ENCODE measurements at regions not wholly inside any gene's neighbourhood (a gene's known extent, or its start where the extent isn't known, plus 50 kb on each side); places are given as distances from the start of the nearest gene placed in this dataset.
"Not testable (repeated sequence)": the region's sequence is repeated elsewhere in the genome, so short reads cannot be mapped to it uniquely, and the experiment has no call there.

- not testable (repeated sequence) for H3K9me3 ChIP-seq (ENCODE audit: insufficient read depth, low read depth, low read length); H3K4me3 ChIP-seq (ENCODE audit: low read length, poor library complexity, severe bottlenecking); H3K36me3 ChIP-seq (ENCODE audit: insufficient read depth, low read length); H3F3A ChIP-seq (ENCODE audit: low read depth); H3K27me3 ChIP-seq (ENCODE audit: insufficient read depth, low read length, poor library complexity, severe bottlenecking); H3K4me1 ChIP-seq (ENCODE audit: insufficient read depth, low read length, poor library complexity, severe bottlenecking); H2AFZ ChIP-seq (ENCODE audit: low read length); H3K4me2 ChIP-seq (ENCODE audit: low read depth, low read length, poor library complexity, severe bottlenecking); H3K9ac ChIP-seq (ENCODE audit: low read depth, low read length, poor library complexity, severe bottlenecking); H3K79me2 ChIP-seq (ENCODE audit: insufficient read depth, low read length); H3K9me2 ChIP-seq (replicated peaks; ENCODE audit: low read depth, low read length); H4K20me1 ChIP-seq (ENCODE audit: insufficient read depth, low read length, poor library complexity, severe bottlenecking)
These were observed 174.3 kb downstream of the SPATA31A6 start for GRCh38 chr9:42357604-42358373.

DNA sequence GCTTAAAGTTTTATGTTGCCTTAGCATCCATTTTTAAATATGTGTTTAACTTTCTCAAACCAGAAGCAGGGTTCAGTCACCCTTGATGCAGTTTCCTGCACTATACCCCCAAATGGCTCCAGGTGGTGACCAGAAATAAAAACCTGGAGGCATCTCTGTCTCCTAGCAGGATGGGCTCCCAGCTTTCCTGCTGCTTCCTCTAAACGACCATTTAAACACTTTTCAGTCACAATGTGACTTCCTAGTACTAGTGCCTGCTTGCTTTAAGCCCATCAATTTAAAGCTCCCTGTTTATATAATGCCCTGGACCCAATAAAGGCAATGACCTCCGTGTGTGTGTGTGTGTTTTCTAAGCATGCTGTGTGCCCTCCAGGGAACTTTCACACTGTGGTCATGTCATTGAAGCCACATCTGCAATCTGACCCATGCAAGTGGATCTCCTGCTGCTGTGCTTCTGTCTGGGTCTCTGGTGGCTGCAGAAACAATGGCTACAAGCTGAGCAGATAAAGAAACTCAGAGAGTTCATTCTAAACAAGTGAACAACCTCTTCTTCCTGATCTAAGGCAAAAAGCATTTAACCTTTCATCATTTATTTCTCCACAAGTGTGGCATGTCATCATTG lies 175.3 kb downstream of the SPATA31A6 start:
- not testable (repeated sequence) for H4K20me1 ChIP-seq (ENCODE audit: insufficient read depth, low read length, poor library complexity, severe bottlenecking); H3K9ac ChIP-seq (ENCODE audit: low read depth, low read length, poor library complexity, severe bottlenecking); H3K36me3 ChIP-seq (ENCODE audit: insufficient read depth, low read length)

GRCh38 chr9:42364410-42365243 lies 181.2 kb downstream of the SPATA31A6 start:
- H3K4me3 ChIP-seq (ENCODE audit: low read length, poor library complexity, severe bottlenecking); H3K36me3 ChIP-seq (ENCODE audit: insufficient read depth, low read length); H3K4me2 ChIP-seq (ENCODE audit: low read depth, low read length, poor library complexity, severe bottlenecking); H3F3A ChIP-seq (ENCODE audit: low read depth); H4K20me1 ChIP-seq (ENCODE audit: insufficient read depth, low read length, poor library complexity, severe bottlenecking); H3K9me3 ChIP-seq (ENCODE audit: insufficient read depth, low read depth, low read length); H3K9me2 ChIP-seq (replicated peaks; ENCODE audit: low read depth, low read length); H3K79me2 ChIP-seq (ENCODE audit: insufficient read depth, low read length); H3K9ac ChIP-seq (ENCODE audit: low read depth, low read length, poor library complexity, severe bottlenecking); H3K27me3 ChIP-seq (ENCODE audit: insufficient read depth, low read length, poor library complexity, severe bottlenecking); H3K4me1 ChIP-seq (ENCODE audit: insufficient read depth, low read length, poor library complexity, severe bottlenecking); H2AFZ ChIP-seq (ENCODE audit: low read length): not testable (repeated sequence)

More for the DNA sequence above, 175.3 kb downstream of the SPATA31A6 start:
- not testable (repeated sequence) for H3K4me2 ChIP-seq (ENCODE audit: low read depth, low read length, poor library complexity, severe bottlenecking); H3K4me3 ChIP-seq (ENCODE audit: low read length, poor library complexity, severe bottlenecking); H3K79me2 ChIP-seq (ENCODE audit: insufficient read depth, low read length); H3K9me2 ChIP-seq (replicated peaks; ENCODE audit: low read depth, low read length); H3K9me3 ChIP-seq (ENCODE audit: insufficient read depth, low read depth, low read length); H3K27me3 ChIP-seq (ENCODE audit: insufficient read depth, low read length, poor library complexity, severe bottlenecking); H2AFZ ChIP-seq (ENCODE audit: low read length); H3K4me1 ChIP-seq (ENCODE audit: insufficient read depth, low read length, poor library complexity, severe bottlenecking); H3F3A ChIP-seq (ENCODE audit: low read depth)

DNA sequence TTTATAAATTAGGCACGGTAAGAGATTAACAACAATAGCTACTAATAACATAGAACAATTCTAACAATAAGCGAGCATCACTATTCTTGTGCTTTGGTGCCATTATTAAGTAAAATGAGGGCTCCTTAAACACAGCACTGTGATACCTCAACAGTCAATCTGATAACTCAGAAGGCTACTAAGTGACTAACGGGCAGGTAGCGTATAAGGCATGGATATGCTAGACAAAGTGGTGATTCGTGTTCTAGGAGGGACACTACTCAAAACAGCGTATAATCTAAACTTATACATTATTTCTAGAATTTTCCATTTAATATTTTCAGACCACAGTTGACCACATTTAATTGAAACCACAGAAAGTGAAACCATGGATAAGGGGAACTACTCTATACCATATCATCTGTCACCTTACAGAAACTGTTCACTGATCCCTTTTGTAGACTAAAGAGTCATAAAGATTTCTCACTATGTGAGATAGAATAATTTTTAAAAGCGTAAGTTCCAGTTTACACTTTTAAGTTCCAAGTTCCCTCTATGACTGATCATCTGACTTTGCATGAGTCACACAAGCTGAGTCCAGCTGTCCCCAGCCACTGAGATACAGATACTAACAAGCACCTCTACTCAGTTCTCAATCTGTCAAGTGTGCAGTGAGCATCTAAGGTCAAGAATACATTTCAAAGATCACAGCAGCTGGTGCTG lies 181.9 kb downstream of the SPATA31A6 start:
- H3K4me2 ChIP-seq (ENCODE audit: low read depth, low read length, poor library complexity, severe bottlenecking); H3F3A ChIP-seq (ENCODE audit: low read depth); H3K4me3 ChIP-seq (ENCODE audit: low read length, poor library complexity, severe bottlenecking); H3K36me3 ChIP-seq (ENCODE audit: insufficient read depth, low read length); H3K9me2 ChIP-seq (replicated peaks; ENCODE audit: low read depth, low read length); H3K9ac ChIP-seq (ENCODE audit: low read depth, low read length, poor library complexity, severe bottlenecking); H3K27me3 ChIP-seq (ENCODE audit: insufficient read depth, low read length, poor library complexity, severe bottlenecking); H4K20me1 ChIP-seq (ENCODE audit: insufficient read depth, low read length, poor library complexity, severe bottlenecking); H3K79me2 ChIP-seq (ENCODE audit: insufficient read depth, low read length); H3K4me1 ChIP-seq (ENCODE audit: insufficient read depth, low read length, poor library complexity, severe bottlenecking); H3K9me3 ChIP-seq (ENCODE audit: insufficient read depth, low read depth, low read length); H2AFZ ChIP-seq (ENCODE audit: low read length): not testable (repeated sequence)

- H3K9ac ChIP-seq (ENCODE audit: low read depth, low read length, poor library complexity, severe bottlenecking); H3K4me3 ChIP-seq (ENCODE audit: low read length, poor library complexity, severe bottlenecking); H3K79me2 ChIP-seq (ENCODE audit: insufficient read depth, low read length); H2AFZ ChIP-seq (ENCODE audit: low read length); H3K27me3 ChIP-seq (ENCODE audit: insufficient read depth, low read length, poor library complexity, severe bottlenecking); H3F3A ChIP-seq (ENCODE audit: low read depth); H3K4me1 ChIP-seq (ENCODE audit: insufficient read depth, low read length, poor library complexity, severe bottlenecking); H3K9me2 ChIP-seq (replicated peaks; ENCODE audit: low read depth, low read length); H4K20me1 ChIP-seq (ENCODE audit: insufficient read depth, low read length, poor library complexity, severe bottlenecking); H3K36me3 ChIP-seq (ENCODE audit: insufficient read depth, low read length); H3K4me2 ChIP-seq (ENCODE audit: low read depth, low read length, poor library complexity, severe bottlenecking); H3K9me3 ChIP-seq (ENCODE audit: insufficient read depth, low read depth, low read length): not testable (repeated sequence)
These were observed 184.9 kb downstream of the SPATA31A6 start for GRCh38 chr9:42368279-42368881.

DNA sequence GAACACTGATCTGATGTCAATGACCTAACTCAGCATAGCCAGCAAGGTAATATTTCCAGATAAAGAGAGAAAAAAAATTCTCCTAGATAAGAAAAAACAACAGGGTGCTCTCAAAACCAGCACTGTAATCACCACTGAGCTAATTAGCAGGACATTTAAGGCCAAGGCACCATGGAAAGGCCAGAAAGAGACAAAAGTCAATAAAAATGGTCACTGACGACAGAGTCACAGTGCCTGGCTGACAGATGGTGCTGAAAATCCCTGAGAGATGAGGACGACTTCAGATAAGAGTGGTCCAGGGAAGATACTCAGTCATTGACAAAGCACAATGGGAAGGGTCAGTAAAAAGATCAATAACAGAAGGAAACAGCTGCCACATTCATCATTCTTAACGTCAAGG lies 186.7 kb downstream of the SPATA31A6 start:
- not testable (repeated sequence) for H3K9me2 ChIP-seq (replicated peaks; ENCODE audit: low read depth, low read length); H3K4me1 ChIP-seq (ENCODE audit: insufficient read depth, low read length, poor library complexity, severe bottlenecking); H3K79me2 ChIP-seq (ENCODE audit: insufficient read depth, low read length); H3K4me3 ChIP-seq (ENCODE audit: low read length, poor library complexity, severe bottlenecking); H3K4me2 ChIP-seq (ENCODE audit: low read depth, low read length, poor library complexity, severe bottlenecking); H3K27me3 ChIP-seq (ENCODE audit: insufficient read depth, low read length, poor library complexity, severe bottlenecking); H2AFZ ChIP-seq (ENCODE audit: low read length); H3K9me3 ChIP-seq (ENCODE audit: insufficient read depth, low read depth, low read length); H3F3A ChIP-seq (ENCODE audit: low read depth); H3K36me3 ChIP-seq (ENCODE audit: insufficient read depth, low read length); H4K20me1 ChIP-seq (ENCODE audit: insufficient read depth, low read length, poor library complexity, severe bottlenecking); H3K9ac ChIP-seq (ENCODE audit: low read depth, low read length, poor library complexity, severe bottlenecking)

Data from Loucy (cell line).